SH-SY5Y (cell line): ENCODE measurements at regions not wholly inside any gene's neighbourhood (a gene's known extent, or its start where the extent isn't known, plus 50 kb on each side); places are given as distances from the start of the nearest gene placed in this dataset.

Experiments
- GATA2 ChIP-seq: IDR thresholded peaks from 2 replicates; pipeline ENCODE4 v1.6.1; 2011; ENCODE audit warnings: mild to moderate bottlenecking, low read depth, low read length
- GATA3 ChIP-seq: IDR thresholded peaks from 2 replicates; pipeline ENCODE4 v1.6.1; 2011; ENCODE audit warnings: low read depth, mild to moderate bottlenecking, low read length, moderate library complexity

GRCh38 chr11:112882494-112883381 lies 78.5 kb upstream of the NCAM1 start:
- TF ChIP-seq GATA2, result peak; percentile 77
- TF ChIP-seq GATA3, result no peak
